ENCODE measurements at regions not wholly inside any gene's neighbourhood (a gene's known extent, or its start where the extent isn't known, plus 50 kb on each side); places are given as distances from the start of the nearest gene placed in this dataset.

DNA sequence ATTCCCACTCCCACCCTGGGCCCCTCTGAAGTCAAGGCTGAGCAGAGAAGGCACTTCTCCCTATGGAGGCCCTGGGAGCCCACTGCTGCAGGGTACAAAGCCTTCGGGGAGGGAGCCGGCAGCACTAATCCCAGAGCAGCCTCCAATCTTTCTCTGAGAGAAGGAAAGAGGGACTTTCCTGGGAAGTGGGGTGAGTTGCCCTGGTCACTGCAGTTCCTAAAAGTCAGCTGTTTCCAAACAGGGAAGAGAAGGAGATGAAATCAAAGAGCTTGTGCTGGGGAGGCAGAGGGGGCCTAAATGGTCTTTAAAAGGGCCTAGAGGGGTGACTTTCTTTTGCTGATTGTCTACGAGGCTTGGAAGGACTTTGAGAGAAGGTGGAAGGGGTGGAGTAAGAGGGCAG lies 264.7 kb downstream of the TNS1 start:
- TF ChIP-seq, protein P1, sequence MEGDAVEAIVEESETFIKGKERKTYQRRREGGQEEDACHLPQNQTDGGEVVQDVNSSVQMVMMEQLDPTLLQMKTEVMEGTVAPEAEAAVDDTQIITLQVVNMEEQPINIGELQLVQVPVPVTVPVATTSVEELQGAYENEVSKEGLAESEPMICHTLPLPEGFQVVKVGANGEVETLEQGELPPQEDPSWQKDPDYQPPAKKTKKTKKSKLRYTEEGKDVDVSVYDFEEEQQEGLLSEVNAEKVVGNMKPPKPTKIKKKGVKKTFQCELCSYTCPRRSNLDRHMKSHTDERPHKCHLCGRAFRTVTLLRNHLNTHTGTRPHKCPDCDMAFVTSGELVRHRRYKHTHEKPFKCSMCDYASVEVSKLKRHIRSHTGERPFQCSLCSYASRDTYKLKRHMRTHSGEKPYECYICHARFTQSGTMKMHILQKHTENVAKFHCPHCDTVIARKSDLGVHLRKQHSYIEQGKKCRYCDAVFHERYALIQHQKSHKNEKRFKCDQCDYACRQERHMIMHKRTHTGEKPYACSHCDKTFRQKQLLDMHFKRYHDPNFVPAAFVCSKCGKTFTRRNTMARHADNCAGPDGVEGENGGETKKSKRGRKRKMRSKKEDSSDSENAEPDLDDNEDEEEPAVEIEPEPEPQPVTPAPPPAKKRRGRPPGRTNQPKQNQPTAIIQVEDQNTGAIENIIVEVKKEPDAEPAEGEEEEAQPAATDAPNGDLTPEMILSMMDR (IDR thresholded peaks at IDR 0.05), result no peak
- TF ChIP-seq POLR2A (IDR thresholded peaks at IDR 0.05), result no peak
